OCI-LY1 (cell line): ENCODE measurements at regions not wholly inside any gene's neighbourhood (a gene's known extent, or its start where the extent isn't known, plus 50 kb on each side); places are given as distances from the start of the nearest gene placed in this dataset.

Experiments used
- H2AFZ ChIP-seq: fragments of 200-600 bp; sonication (generic), shearing (Covaris generic); 2 replicates; pipeline ENCODE4 v1.6.0; 2014; ENCODE audit warnings: antibody characterized with exemption, mild to moderate bottlenecking, low read length
- H3F3A ChIP-seq: fragments of 200-600 bp; sonication (generic), shearing (Covaris generic); 2 replicates; pipeline ENCODE4 v1.6.0; 2014; ENCODE audit warnings: mild to moderate bottlenecking, antibody characterized with exemption, low read length, moderate library complexity; ENCODE audit not compliant: insufficient read depth
- H3K27ac ChIP-seq: fragments of 200-600 bp; sonication (generic); 2 replicates; pipeline ENCODE4 v1.5.1; 2014; ENCODE audit warnings: low read length, mixed run types, mild to moderate bottlenecking, low read depth; ENCODE audit not compliant: poor library complexity, severe bottlenecking
- H3K27me3 ChIP-seq: fragments of 200-600 bp; sonication (generic); 2 replicates; pipeline ENCODE4 v1.6.0; 2014; ENCODE audit warnings: antibody characterized with exemption, mild to moderate bottlenecking, low read length, moderate library complexity; ENCODE audit not compliant: insufficient read depth
- H3K36me3 ChIP-seq: fragments of 200-600 bp; sonication (generic); 2 replicates; pipeline ENCODE4 v1.6.1; 2014; ENCODE audit warnings: mild to moderate bottlenecking, antibody characterized with exemption, low read length, moderate library complexity, mixed read lengths; ENCODE audit not compliant: insufficient read depth
- H3K4me1 ChIP-seq: fragments of 200-600 bp; sonication (generic); 2 replicates; pipeline ENCODE4 v1.5.1; 2014; ENCODE audit warnings: mild to moderate bottlenecking, low read length, moderate library complexity; ENCODE audit not compliant: insufficient read depth, severe bottlenecking
- H3K4me2 ChIP-seq: fragments of 200-600 bp; sonication (generic), shearing (Covaris generic); 2 replicates; pipeline ENCODE4 v1.6.1; 2014; ENCODE audit warnings: low read length
- H3K4me3 ChIP-seq: fragments of 200-600 bp; sonication (generic); 2 replicates; pipeline ENCODE4 v1.5.1; 2014; ENCODE audit warnings: low read length, low read depth, mild to moderate bottlenecking, mixed read lengths; ENCODE audit not compliant: poor library complexity, severe bottlenecking
- H3K79me2 ChIP-seq: fragments of 200-600 bp; shearing (Covaris generic); 2 replicates; pipeline ENCODE4 v1.6.1; 2016; ENCODE audit warnings: mixed run types, low read length, mixed read lengths; ENCODE audit not compliant: insufficient read depth
- H3K9ac ChIP-seq: fragments of 200-600 bp; sonication (generic), shearing (Covaris generic); 2 replicates; pipeline ENCODE4 v1.6.1; 2014; ENCODE audit warnings: mild to moderate bottlenecking, low read length, mixed read lengths
- H3K9me2 ChIP-seq: fragments of 200-600 bp; sonication (generic), shearing (Covaris generic); 2 replicates; pipeline ENCODE4 v1.6.1; 2014; ENCODE audit warnings: low read depth, mild to moderate bottlenecking, low read length, mixed read lengths
- H3K9me3 ChIP-seq: fragments of 200-600 bp; shearing (Covaris generic); 2 replicates; pipeline ENCODE4 v1.6.1; 2014; ENCODE audit warnings: low read length, mixed read lengths
- H4K20me1 ChIP-seq: fragments of 200-600 bp; sonication (generic), shearing (Covaris generic); 2 replicates; pipeline ENCODE4 v1.6.0; 2016; ENCODE audit warnings: mild to moderate bottlenecking, low read length; ENCODE audit not compliant: insufficient read depth
- CTCF ChIP-seq: fragments of 200-600 bp; sonication (generic), shearing (Covaris generic); IDR thresholded peaks from 2 replicates; pipeline ENCODE4 v1.5.1; 2017; ENCODE audit warnings: mild to moderate bottlenecking, antibody characterized with exemption, low read length, moderate library complexity, mixed read lengths
- EZH2 ChIP-seq: fragments of 200-600 bp; sonication (generic), shearing (Covaris generic); IDR thresholded peaks from 2 replicates; pipeline ENCODE4 v1.8.0; 2017; ENCODE audit warnings: borderline replicate concordance, mixed run types, mild to moderate bottlenecking, antibody characterized with exemption, low read length, moderate library complexity, mixed read lengths

DNA sequence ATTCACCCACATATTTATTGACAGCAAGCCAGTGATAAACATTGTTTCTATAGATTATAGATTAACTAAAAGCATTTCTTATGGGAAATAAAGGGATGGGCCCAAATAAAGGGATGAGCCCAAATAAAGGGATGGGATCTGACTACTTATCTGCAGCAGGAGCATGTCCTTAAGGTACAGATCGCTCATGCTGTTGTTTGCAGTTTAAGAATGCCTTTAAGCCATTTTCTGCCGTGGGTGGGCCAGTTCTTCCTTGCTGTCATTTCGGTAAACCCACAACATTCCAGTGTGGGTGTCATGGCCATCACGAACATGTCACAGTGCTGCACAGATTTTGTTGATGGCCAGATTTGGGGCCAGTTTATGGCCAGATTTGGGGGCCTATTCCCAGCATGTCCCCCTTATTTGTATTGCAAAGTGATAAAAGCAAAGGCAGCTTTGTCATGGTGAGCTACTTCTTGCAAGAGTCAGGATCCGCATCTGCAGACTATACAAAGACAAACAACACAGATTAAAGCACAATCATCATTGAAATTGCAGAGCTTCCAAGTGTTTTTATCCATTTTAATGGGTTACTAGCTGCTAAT, 700.7 kb downstream of the LRFN5 start:
- Histone ChIP-seq H2AFZ (no peak overlapping the region), H3K4me1 (no peaks in the 10 kb centered on the region), H3K79me2 (no peaks in the 10 kb centered on the region), H3K27me3 (no peaks in the 10 kb centered on the region), H3K4me3 (no peak overlapping the region), H3K4me2 (no peak overlapping the region), H3K9ac (no peak overlapping the region), H3F3A (no peaks in the 10 kb centered on the region), H3K9me2 (no peaks in the 10 kb centered on the region), H4K20me1 (no peaks in the 10 kb centered on the region), H3K9me3 (0 out of 2 replicates have a peak, but pooled peaks cover 2% of the 10 kb centered on the region), H3K36me3 (no peaks in the 10 kb centered on the region), H3K27ac (no peak overlapping the region)
- TF ChIP-seq EZH2: no peak
- no peak for TF ChIP-seq CTCF

GRCh38 chr14:42299692-42300091, 693.0 kb downstream of the LRFN5 start:
- peak overlapping the region; percentile 35; the same call in 1 of the 2 replicates for H3K4me2 ChIP-seq
- H3K27me3 ChIP-seq: no peaks in the 10 kb centered on the region
- no peak for TF ChIP-seq CTCF
- no peak for TF ChIP-seq EZH2
- no peaks in the 10 kb centered on the region for H3K9me3 ChIP-seq
- no peaks in the 10 kb centered on the region for H3K9me2 ChIP-seq
- peak overlapping the region; percentile 38 for H3K9ac ChIP-seq
- no peaks in the 10 kb centered on the region for H3K79me2 ChIP-seq
- H3K4me1 ChIP-seq: peaks cover 21% of the 10 kb centered on the region
- no peaks in the 10 kb centered on the region for H3K36me3 ChIP-seq
- no peak overlapping the region for H3K4me3 ChIP-seq
- no peaks in the 10 kb centered on the region for H4K20me1 ChIP-seq
- no peaks in the 10 kb centered on the region for H3F3A ChIP-seq
- H3K27ac ChIP-seq: peak overlapping the region; percentile 76
- 0 out of 2 replicates have a peak overlapping the region, but pooled peaks have one; percentile 42 for H2AFZ ChIP-seq

DNA sequence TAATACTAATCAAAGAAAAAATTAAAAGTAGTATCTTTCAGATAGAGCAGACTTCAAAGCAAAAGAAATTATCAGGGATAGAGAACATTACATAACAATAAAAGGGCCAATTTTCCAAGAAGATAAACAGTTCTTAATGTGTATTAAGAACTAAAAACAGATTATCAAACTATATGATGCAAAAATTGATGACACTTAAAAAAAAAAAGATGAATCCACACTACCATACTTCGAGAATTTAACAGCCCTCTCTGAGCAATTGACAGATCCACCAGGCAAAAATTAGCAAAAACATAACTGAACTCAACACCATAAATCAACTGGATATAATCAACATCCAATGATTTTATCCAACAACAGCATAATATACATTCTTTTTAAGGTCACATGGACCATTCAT, 686.5 kb downstream of the LRFN5 start:
- H3K4me3 ChIP-seq: no peak overlapping the region
- H3K36me3 ChIP-seq: no peaks in the 10 kb centered on the region
- no peak overlapping the region for H3K4me2 ChIP-seq
- H3F3A ChIP-seq: no peaks in the 10 kb centered on the region
- H3K79me2 ChIP-seq: no peaks in the 10 kb centered on the region
- no peak overlapping the region for H2AFZ ChIP-seq
- H3K27ac ChIP-seq: no peak overlapping the region
- no peaks in the 10 kb centered on the region for H3K9me3 ChIP-seq
- TF ChIP-seq CTCF (no peak), EZH2 (no peak)
- H3K27me3 ChIP-seq: no peaks in the 10 kb centered on the region
- no peaks in the 10 kb centered on the region for H4K20me1 ChIP-seq
- H3K9ac ChIP-seq: no peak overlapping the region
- H3K4me1 ChIP-seq: no peaks in the 10 kb centered on the region
- H3K9me2 ChIP-seq: no peaks in the 10 kb centered on the region
